ENCODE measurements at regions not wholly inside any gene's neighbourhood (a gene's known extent, or its start where the extent isn't known, plus 50 kb on each side); places are given as distances from the start of the nearest gene placed in this dataset.
A peak's percentile ranks its signal among the peaks of the same experiment; 100 is the strongest.

- TF ChIP-seq HSF1 (IDR thresholded peaks at IDR 0.05; ENCODE audit: low read depth, low read length) (no peak), TCF7 (IDR thresholded peaks at IDR 0.05; ENCODE audit: borderline replicate concordance) (no peak), MYB (IDR thresholded peaks at IDR 0.05; ENCODE audit: borderline replicate concordance, low read depth, low read length) (no peak), RAD51 (IDR thresholded peaks at IDR 0.05) (no peak), ZNF384 (IDR thresholded peaks at IDR 0.05; ENCODE audit: borderline replicate concordance, low read depth, low read length) (no peak), CREM (IDR thresholded peaks at IDR 0.05; ENCODE audit: low read depth) (peak; percentile 85), SIX5 (IDR thresholded peaks at IDR 0.05; ENCODE audit: low read depth, low read length, severe bottlenecking) (no peak), SUPT20H (IDR thresholded peaks at IDR 0.05; ENCODE audit: borderline replicate concordance, control insufficient read depth, low read depth, low read length) (no peak), JUND (IDR thresholded peaks at IDR 0.05; ENCODE audit: low read depth, low read length) (no peak), EED (IDR thresholded peaks at IDR 0.05; ENCODE audit: low read depth) (peak; percentile 90), MTA2 (IDR thresholded peaks at IDR 0.05; ENCODE audit: low read depth) (peak; percentile 57; the same call in 1 of the 2 replicates), E2F4 (IDR thresholded peaks at IDR 0.05; ENCODE audit: low read depth, low read length) (no peak), SMAD5 (IDR thresholded peaks at IDR 0.05; ENCODE audit: low read depth) (peak; percentile 37; the same call in 1 of the 2 replicates), ESRRA (IDR thresholded peaks at IDR 0.05; ENCODE audit: low read length) (no peak), ZNF687 (IDR thresholded peaks at IDR 0.05) (peak; percentile 52), MYC (IDR thresholded peaks at IDR 0.05; ENCODE audit: insufficient read depth, insufficient read length, insufficient replicate concordance, low read length, severe bottlenecking) (no peak), HDAC2 (IDR thresholded peaks at IDR 0.05) (no peak), IRF5 (IDR thresholded peaks at IDR 0.05; ENCODE audit: borderline replicate concordance) (no peak), ZBED1 (IDR thresholded peaks at IDR 0.05; ENCODE audit: borderline replicate concordance) (peak; percentile 81; the same call in 1 of the 2 replicates), KDM1A (IDR thresholded peaks at IDR 0.05; ENCODE audit: borderline replicate concordance) (no peak), MTA3 (IDR thresholded peaks at IDR 0.05; ENCODE audit: borderline replicate concordance, low read length) (no peak), RAD21 (IDR thresholded peaks at IDR 0.05; ENCODE audit: insufficient read depth, low read depth, low read length) (no peak), TARDBP (IDR thresholded peaks at IDR 0.05; ENCODE audit: borderline replicate concordance) (no peak; the same call in 1 of the 2 replicates), ZNF274 (IDR thresholded peaks at IDR 0.05; ENCODE audit: insufficient read depth, insufficient read length) (no peak)
Measured at GRCh38 chr20:23147964-23148730, 62.0 kb upstream of the CD93 start (continued).

Measured in GM12878 (cell line).